Transverse colon (tissue), 4 donors: ENCODE measurements at regions not wholly inside any gene's neighbourhood (a gene's known extent, or its start where the extent isn't known, plus 50 kb on each side); places are given as distances from the start of the nearest gene placed in this dataset.

Experiments used
- DNase-seq: peaks from one replicate; pipeline ENCODE4 v3.0.0-alpha.2; 2019
- H3K27ac ChIP-seq, 4 donors: fragments of 200-600 bp; sonication (generic); 2 replicates each; pipeline ENCODE4 v1.5.1; 2016 to 2018; ENCODE audit warnings: inconsistent platforms in 4 of 4
- H3K27me3 ChIP-seq: fragments of 200-600 bp; sonication (generic); 2 replicates; pipeline ENCODE4 v1.5.1; 2017; ENCODE audit warnings: inconsistent platforms
- H3K36me3 ChIP-seq, 4 donors: fragments of 200-600 bp; sonication (generic); 2 replicates each; pipeline ENCODE4 v1.5.1; 2017 to 2019; ENCODE audit warnings: inconsistent platforms in 4 of 4
- H3K4me1 ChIP-seq, 4 donors: fragments of 200-600 bp; sonication (generic); 2 replicates each; pipeline ENCODE4 v1.5.1; 2017 to 2020; ENCODE audit warnings: inconsistent platforms in 4 of 4
- H3K4me3 ChIP-seq, 4 donors: fragments of 200-600 bp; sonication (generic); 1 replicate in 1 of 4; 2 replicates in 3 of 4; pipeline versions ENCODE4 v1.5.1 to v1.6.1; 2017 to 2019; ENCODE audit warnings: inconsistent platforms in 4 of 4
- H3K9me3 ChIP-seq, 2 donors: fragments of 200-600 bp; sonication (generic); 2 replicates each; pipeline ENCODE4 v1.5.1; 2017 to 2019; ENCODE audit warnings: inconsistent platforms in 2 of 2
- EP300 ChIP-seq: sonication (generic); formaldehyde crosslinking; IDR thresholded peaks from one replicate; pipeline ENCODE4 v1.6.1; 2017; ENCODE audit warnings: antibody characterized with exemption, low read depth
- POLR2A ChIP-seq: fragments of 450-650 bp; IDR thresholded peaks from one replicate; pipeline ENCODE4 v1.6.1; 2016; ENCODE audit warnings: antibody characterized with exemption, mild to moderate bottlenecking, moderate library complexity
- POLR2AphosphoS5 ChIP-seq, 3 donors: sonication (generic); formaldehyde crosslinking; IDR thresholded peaks; one replicate each; pipeline ENCODE4 v1.6.1; 2016; ENCODE audit warnings: antibody characterized with exemption in 3 of 3
- WGBS, 2 donors: methylation state at CpG; one replicate each; pipeline ENCODE4 v1.1.5; 2018; ENCODE audit warnings: low coverage in 1 of 2; 5-methylcytosine and 5-hydroxymethylcytosine counted together
- in situ Hi-C, 4 donors: fragments of 200-750 bp; cut with MboI; loops; one replicate each; pipeline versions ENCODE4 v1.15.0 to v1.15.1; 2017; ENCODE audit warnings: low sequenced_read_pairs in 3 of 4, low pct_ligation_motif_present in 1 of 4, low pct_unique_long_range_greater_than_20kb in 1 of 4
- intact Hi-C: fragments of 100-400 bp; cut with DNase I; formaldehyde crosslinking; loops from one replicate; pipeline ENCODE4 v1.15.1; 2023; ENCODE audit warnings: low total_unique reads
- TF ChIP-seq, protein P1 (sequence below), 5 experiments: fragments of 200-600 bp in 3 of 5; fragments of 450-650 bp in 2 of 5; sonication (generic) in 3 of 5; IDR thresholded peaks; 1 replicate in 2 of 5; 2 replicates in 3 of 5; pipeline ENCODE4 v1.5.1; 2016 to 2017; ENCODE audit warnings: antibody characterized with exemption in 5 of 5, inconsistent platforms in 3 of 5, mild to moderate bottlenecking in 2 of 5, moderate library complexity in 1 of 5

DNA sequence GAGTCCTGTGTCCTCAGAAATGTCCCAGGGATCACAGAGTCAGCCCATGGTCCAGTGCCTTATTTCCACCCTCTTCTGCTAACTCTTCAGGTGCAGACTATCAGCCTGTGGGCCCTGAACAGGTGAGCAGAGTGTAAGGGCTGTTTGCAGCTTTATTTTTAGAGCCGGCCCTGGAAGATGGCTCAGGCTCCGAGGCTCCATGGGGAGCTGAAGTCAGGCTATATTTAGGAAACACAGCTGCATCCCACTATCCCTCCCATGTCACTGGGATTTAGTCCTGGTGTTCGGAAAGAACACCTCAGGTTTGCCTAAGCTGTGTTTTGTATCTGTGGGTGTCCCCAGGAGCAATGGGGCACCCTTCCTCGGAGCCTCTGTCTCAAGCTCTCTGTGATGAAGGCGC is 126.9 kb downstream of the RPS24 start:
- Histone ChIP-seq H3K27ac (no peak overlapping the region), H3K9me3 (no peaks in the 10 kb centered on the region), H3K36me3 (no peaks in the 10 kb centered on the region), H3K4me3 (no peak overlapping the region), H3K4me1 (no peaks in the 10 kb centered on the region), H3K27me3 (no peaks in the 10 kb centered on the region)
- 78% methylated on average over 5 of the region's 5 CpGs; no CpG with 5 or more reads in 1 of the 2 donors for WGBS, 2 donors
- TF ChIP-seq POLR2A, result no peak
- TF ChIP-seq, protein P1, sequence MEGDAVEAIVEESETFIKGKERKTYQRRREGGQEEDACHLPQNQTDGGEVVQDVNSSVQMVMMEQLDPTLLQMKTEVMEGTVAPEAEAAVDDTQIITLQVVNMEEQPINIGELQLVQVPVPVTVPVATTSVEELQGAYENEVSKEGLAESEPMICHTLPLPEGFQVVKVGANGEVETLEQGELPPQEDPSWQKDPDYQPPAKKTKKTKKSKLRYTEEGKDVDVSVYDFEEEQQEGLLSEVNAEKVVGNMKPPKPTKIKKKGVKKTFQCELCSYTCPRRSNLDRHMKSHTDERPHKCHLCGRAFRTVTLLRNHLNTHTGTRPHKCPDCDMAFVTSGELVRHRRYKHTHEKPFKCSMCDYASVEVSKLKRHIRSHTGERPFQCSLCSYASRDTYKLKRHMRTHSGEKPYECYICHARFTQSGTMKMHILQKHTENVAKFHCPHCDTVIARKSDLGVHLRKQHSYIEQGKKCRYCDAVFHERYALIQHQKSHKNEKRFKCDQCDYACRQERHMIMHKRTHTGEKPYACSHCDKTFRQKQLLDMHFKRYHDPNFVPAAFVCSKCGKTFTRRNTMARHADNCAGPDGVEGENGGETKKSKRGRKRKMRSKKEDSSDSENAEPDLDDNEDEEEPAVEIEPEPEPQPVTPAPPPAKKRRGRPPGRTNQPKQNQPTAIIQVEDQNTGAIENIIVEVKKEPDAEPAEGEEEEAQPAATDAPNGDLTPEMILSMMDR (IDR thresholded peaks at IDR 0.05), result no peak
- no peak for TF ChIP-seq EP300
- no peak for TF ChIP-seq POLR2AphosphoS5 (IDR thresholded peaks at IDR 0.05)
- DNase-seq, result no peak
- intact Hi-C loops (no loop called here), in situ Hi-C loops (no loop called here)

DNA sequence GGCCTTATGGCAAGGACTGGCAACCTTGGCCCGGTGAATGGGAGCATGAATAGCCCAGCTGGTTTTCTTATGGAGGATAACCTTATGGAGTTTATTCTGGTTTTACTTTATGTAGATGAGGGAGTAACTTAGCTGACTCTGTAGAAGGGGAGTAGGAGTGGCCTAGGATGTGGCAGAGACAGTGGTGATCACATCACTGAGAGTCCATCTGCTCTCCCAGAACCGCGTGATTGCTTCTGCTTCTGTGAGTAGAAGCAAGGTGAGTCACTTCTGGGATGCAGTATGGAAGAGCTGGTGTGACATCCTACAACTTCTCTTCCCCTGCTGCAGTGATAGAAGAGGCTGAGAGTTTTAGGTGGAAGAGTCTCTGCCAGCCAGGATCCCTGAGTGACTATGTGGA is 129.2 kb downstream of the RPS24 start:
- no peaks in the 10 kb centered on the region for H3K9me3 ChIP-seq
- intact Hi-C loops, result no loop called here
- H3K36me3 ChIP-seq, result no peaks in the 10 kb centered on the region
- no peak overlapping the region for H3K27ac ChIP-seq
- no peaks in the 10 kb centered on the region for H3K27me3 ChIP-seq
- H3K4me1 ChIP-seq, result no peaks in the 10 kb centered on the region
- in situ Hi-C loops, result no loop called here
- H3K4me3 ChIP-seq, result no peak overlapping the region
- WGBS, 2 donors, result 91% methylated on average over 3 of the region's 3 CpGs; no CpG with 5 or more reads in 1 of the 2 donors
- TF ChIP-seq POLR2AphosphoS5 (IDR thresholded peaks at IDR 0.05) (no peak), EP300 (no peak), POLR2A (no peak)
- TF ChIP-seq, protein P1 (IDR thresholded peaks at IDR 0.05), result no peak
- DNase-seq, result no peak

DNA sequence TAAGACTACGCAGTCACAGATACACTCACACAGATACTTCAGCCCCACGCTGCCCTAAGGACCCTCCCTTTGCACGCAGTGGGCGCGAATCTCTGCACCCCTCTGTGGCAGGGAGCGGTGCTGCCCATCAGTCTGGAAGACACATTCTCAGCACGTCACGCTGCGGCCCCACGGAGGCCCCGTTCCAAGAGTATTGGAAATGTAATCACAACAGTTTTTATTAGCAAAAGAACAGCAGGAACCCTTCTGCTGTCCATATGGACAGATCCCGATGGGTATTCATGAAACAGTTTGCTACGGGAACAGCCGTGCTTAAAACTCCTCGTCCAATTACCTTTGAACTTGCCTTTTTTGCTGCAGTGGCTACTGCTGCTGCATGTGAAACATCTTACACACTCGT is 131.0 kb downstream of the RPS24 start:
- H3K4me3 ChIP-seq, result no peak overlapping the region
- no peaks in the 10 kb centered on the region for H3K27me3 ChIP-seq
- 75% methylated on average over 16 of the region's 16 CpGs; no CpG with 5 or more reads in 1 of the 2 donors for WGBS, 2 donors
- no peak for DNase-seq
- intact Hi-C loops, result no loop called here
- TF ChIP-seq POLR2A, result no peak
- no peak for TF ChIP-seq POLR2AphosphoS5 (IDR thresholded peaks at IDR 0.05)
- TF ChIP-seq, protein P1 (IDR thresholded peaks at IDR 0.05), result no peak
- TF ChIP-seq EP300, result no peak
- in situ Hi-C loops, result no loop called here
- no peak overlapping the region for H3K27ac ChIP-seq
- no peaks in the 10 kb centered on the region for H3K9me3 ChIP-seq
- no peaks in the 10 kb centered on the region for H3K36me3 ChIP-seq
- no peaks in the 10 kb centered on the region for H3K4me1 ChIP-seq

DNA sequence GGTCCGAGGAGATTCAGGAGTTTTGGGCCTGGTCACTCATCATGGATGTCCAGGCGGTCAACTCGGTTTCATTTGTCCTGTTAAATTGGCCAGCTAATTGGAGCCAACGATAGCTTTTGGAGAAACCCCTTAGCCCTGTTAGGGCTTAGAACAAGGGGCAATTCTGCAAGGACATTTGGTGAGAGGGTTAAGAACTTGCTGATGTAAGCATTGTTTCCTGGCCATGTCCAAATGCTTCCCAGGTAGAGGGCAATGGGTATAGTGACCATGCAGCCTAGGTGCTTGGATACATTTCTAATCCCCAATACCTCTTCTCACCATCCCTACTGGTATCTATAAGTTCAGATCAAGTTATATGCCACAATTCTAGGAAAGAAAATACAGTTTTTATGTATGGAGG is 131.5 kb downstream of the RPS24 start:
- Histone ChIP-seq H3K27me3 (no peaks in the 10 kb centered on the region), H3K36me3 (no peaks in the 10 kb centered on the region), H3K4me1 (no peaks in the 10 kb centered on the region), H3K27ac (no peak overlapping the region), H3K9me3 (no peaks in the 10 kb centered on the region), H3K4me3 (no peak overlapping the region)
- in situ Hi-C loops (no loop called here), intact Hi-C loops (no loop called here)
- WGBS, 2 donors, result 84% methylated on average over 4 of the region's 4 CpGs; no CpG with 5 or more reads in 1 of the 2 donors
- TF ChIP-seq EP300 (no peak), POLR2AphosphoS5 (IDR thresholded peaks at IDR 0.05) (no peak), POLR2A (no peak)
- TF ChIP-seq, protein P1 (IDR thresholded peaks at IDR 0.05), result no peak
- DNase-seq, result no peak
